MV-4-11 (cell line): ENCODE measurements at regions not wholly inside any gene's neighbourhood (a gene's known extent, or its start where the extent isn't known, plus 50 kb on each side); places are given as distances from the start of the nearest gene placed in this dataset.

Experiments used
- DNase-seq: peaks from one replicate; lab custom pipeline; 2025; lab: John Stamatoyannopoulos, UW

- DNase-seq = no peak
These were observed 506.2 kb downstream of the FGF9 start for GRCh38 chr13:22176968-22177520.

- no peak for DNase-seq
These were observed 508.0 kb downstream of the FGF9 start for GRCh38 chr13:22178878-22179277.

GRCh38 chr13:22187329-22187728 lies 516.5 kb downstream of the FGF9 start:
- DNase-seq = no peak

GRCh38 chr13:22189176-22190048 lies 518.5 kb downstream of the FGF9 start:
- DNase-seq = no peak

- no peak for DNase-seq
These were observed 522.2 kb downstream of the FGF9 start for GRCh38 chr13:22193070-22193469.

DNA sequence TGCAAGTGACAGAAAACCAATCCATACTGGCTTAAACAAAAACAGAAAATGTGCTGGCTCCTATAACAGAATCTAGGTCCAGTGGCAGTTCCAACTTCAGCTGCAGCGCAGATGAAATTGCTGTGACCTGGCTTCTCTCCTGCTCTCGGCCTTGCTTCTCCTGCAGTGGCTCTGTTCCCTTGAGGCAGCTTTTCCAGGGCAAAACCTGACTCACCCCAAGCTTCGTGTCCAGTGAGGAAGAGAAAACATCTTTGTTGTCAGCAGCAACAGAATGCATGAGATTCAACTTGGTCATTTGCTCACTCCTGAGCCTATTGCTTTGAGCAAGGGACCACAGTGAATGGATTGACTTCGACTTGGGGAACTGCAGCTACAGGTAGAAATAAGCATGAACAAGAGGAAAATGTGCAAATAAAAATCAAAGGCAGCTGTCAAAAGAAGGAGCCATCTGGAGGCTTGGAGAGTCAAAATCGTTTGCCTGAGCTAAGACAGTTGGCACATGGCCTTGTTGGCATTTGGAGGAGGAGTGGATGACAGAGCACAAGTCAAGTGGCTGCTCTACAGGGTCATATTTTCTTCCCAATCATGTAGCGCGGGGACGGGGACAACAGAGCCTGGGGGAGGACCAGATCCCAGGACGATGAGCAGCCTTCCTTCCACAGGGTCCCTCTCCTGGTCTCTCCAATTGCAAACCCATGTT lies 523.4 kb downstream of the FGF9 start:
- DNase-seq = no peak

DNA sequence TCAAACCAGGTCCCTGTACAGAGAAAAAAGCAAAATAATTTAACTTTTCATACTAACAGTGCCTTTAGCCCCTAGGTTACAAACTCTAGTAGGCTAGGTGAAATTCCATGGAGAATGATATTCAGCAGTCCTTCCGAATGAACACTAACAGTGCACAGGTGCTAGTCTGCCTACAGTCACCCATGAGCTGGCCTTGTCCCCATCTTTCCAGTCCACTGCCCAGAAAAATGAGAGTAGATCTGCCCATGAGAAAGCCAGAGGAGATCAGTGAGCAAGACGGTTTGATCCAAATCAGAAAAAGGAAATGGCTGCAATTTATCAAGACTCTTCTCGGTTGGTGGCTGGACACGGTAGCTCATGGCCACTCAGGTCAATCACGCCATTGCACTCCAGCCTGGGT lies 524.9 kb downstream of the FGF9 start:
- DNase-seq = no peak

GRCh38 chr13:22196777-22197176 lies 525.9 kb downstream of the FGF9 start:
- no peak for DNase-seq

GRCh38 chr13:22198001-22198400 lies 527.1 kb downstream of the FGF9 start:
- DNase-seq = no peak

DNA sequence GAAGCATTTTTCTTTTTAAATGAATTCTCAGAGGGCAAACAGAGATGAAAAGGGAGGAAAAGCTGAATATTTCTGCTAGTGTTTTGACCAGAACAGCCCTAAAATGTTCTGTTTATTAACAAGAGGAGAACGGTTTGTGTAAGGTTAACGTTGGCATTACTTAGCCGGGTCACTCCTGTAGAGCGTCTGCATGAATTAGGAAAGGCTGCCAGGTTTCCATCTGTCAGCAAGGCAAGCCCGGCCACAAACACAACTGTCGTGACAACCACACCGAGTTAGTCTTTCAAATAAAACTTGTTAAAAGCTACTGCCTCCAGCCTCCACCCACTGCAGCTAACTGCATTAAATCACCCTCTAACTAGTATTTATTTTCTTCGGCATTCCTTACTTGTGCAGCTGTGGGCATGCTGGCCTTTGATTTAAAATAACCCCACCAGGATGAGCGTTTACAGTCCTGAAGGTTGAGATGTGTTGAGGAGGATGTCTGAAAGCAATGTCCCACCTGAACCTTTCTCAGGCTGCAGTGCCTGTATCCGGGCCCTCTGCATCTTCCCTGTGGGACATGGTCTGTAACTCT lies 527.9 kb downstream of the FGF9 start:
- DNase-seq = no peak

- DNase-seq = no peak
These were observed 529.6 kb downstream of the FGF9 start for GRCh38 chr13:22200440-22200839.

- DNase-seq = no peak
These were observed 530.6 kb downstream of the FGF9 start for GRCh38 chr13:22201375-22201925.

- no peak for DNase-seq
These were observed 539.5 kb downstream of the FGF9 start for GRCh38 chr13:22210134-22210930.

GRCh38 chr13:22211876-22212275 lies 541.0 kb downstream of the FGF9 start:
- no peak for DNase-seq

DNA sequence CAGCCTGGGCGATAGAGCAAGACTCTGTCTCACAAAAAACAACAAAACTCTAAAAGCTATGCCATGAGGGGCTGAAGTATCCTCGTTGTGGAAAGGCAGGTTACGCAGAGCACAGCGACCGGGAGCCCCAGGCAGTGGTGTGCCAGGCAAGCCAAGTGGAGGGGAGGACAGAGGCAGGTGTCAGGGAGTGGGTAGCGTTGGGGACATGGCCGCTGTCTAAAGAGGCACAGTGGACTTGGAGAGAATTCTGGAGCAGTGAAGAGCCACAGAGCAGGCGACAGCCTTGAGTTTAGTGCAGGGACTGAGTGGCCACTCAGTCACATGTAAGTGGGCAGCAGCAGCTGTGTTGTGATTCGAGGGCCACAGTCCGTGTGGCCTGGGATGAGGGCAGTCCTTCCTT lies 541.7 kb downstream of the FGF9 start:
- no peak for DNase-seq

DNA sequence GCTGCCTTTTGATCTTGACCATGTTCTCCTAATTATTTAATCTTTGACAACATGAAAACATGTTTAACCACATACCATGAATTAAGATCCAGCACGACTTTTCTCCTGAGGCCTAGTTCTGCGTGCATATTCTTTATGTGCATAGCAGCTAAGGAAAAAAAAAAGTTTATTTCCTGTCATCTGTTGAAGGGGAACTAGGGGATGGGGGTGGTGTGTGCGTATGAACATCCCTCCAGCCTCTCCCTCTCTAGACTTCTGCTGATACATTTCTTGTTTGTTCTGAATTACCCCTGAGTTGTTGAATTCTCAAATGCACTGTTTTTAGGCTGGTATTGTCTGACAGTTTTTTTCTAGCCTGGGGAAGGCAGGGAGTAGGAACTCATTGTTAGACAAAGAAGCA lies 543.3 kb downstream of the FGF9 start:
- DNase-seq = no peak

DNA sequence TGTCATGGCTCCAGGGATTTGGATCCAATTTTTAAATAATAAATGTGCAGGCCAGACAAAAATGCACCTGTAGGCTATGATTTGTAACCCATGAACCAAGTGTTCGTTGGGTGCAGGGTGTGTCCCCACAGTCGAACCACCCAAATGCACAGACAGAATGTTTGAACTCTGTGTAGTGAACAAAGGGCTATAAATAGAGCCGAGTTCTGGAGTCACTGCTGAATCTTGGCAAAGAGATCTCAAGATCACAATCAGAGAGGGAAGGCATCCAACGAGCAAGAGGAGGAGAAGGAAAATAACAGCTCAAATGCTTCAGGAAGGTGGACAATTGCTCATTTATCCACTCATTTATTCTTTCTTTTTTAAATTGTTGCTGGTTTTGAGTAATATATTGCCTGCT lies 547.9 kb downstream of the FGF9 start:
- no peak for DNase-seq

DNA sequence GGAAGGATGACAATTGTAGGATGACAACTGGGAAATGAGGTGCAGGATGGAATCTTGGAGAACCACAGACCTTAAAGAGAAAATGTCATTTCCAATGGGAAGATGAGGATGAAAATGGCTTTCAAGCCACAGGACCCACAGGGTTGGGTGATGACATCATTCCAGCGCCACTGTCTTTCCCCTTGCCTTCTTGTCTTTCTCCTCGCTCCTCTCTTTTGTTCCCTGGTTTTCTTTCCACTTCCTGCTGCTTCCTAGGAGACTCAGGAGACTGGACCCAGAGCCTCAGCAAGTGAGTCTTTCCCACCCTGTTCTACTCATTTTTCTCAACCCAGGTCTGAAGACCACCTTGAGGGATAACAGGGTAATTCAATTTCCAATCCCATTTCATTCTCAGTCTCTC lies 548.8 kb downstream of the FGF9 start:
- no peak for DNase-seq

- DNase-seq = no peak
These were observed 549.6 kb downstream of the FGF9 start for GRCh38 chr13:22220151-22221135.

- DNase-seq = no peak
These were observed 552.5 kb downstream of the FGF9 start for GRCh38 chr13:22223411-22223810.
